ENCODE measurements at regions not wholly inside any gene's neighbourhood (a gene's known extent, or its start where the extent isn't known, plus 50 kb on each side); places are given as distances from the start of the nearest gene placed in this dataset.
"Not testable (repeated sequence)": the region's sequence is repeated elsewhere in the genome, so short reads cannot be mapped to it uniquely, and the experiment has no call there.

DNA sequence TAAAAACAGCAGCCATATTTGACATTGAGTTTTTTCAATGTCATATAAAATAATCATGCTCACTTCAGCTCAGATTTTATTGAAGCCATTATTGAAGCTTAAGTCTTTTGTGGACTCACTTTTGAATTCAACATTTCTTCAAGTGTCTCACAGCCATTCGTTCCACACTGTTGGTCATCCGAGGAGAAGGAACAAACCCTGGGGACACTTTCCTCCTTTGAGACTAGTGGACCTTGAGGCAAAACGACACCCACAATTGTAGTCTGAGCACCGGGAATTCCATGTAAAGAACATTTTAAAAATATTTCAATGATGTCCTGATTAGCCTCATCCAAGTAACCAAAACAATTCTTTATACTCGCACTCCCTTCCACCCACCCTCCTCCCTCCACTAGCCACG lies 174.7 kb downstream of the CD47 start:
- TF ChIP-seq, protein P1, sequence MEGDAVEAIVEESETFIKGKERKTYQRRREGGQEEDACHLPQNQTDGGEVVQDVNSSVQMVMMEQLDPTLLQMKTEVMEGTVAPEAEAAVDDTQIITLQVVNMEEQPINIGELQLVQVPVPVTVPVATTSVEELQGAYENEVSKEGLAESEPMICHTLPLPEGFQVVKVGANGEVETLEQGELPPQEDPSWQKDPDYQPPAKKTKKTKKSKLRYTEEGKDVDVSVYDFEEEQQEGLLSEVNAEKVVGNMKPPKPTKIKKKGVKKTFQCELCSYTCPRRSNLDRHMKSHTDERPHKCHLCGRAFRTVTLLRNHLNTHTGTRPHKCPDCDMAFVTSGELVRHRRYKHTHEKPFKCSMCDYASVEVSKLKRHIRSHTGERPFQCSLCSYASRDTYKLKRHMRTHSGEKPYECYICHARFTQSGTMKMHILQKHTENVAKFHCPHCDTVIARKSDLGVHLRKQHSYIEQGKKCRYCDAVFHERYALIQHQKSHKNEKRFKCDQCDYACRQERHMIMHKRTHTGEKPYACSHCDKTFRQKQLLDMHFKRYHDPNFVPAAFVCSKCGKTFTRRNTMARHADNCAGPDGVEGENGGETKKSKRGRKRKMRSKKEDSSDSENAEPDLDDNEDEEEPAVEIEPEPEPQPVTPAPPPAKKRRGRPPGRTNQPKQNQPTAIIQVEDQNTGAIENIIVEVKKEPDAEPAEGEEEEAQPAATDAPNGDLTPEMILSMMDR (IDR thresholded peaks at IDR 0.05) = no peak
- POLR2A ChIA-PET = no interaction called here
- ATAC-seq (no peak), DNase-seq (no peak)
- H3K9me3 Mint-ChIP-seq = no peaks in the 10 kb centered on the region
- CTCF ChIA-PET = interaction anchor here (0.8 to 1.3 kb wide), 3 partner anchors 12 to 248 kb away, joined by 3 to 5 read pairs (median 3); no protein-coding TSS in a partner anchor
- H3K27me3 Mint-ChIP-seq = peaks cover 15% of the 10 kb centered on the region
- intact Hi-C loops (cut with micrococcal nuclease) = no loop called here
- H3K27ac Mint-ChIP-seq = no peak overlapping the region
- no peaks in the 10 kb centered on the region for H3K36me3 Mint-ChIP-seq (ENCODE audit: low read depth)
- H3K4me3 Mint-ChIP-seq = no peak overlapping the region
- H3K4me1 Mint-ChIP-seq (ENCODE audit: low read depth) = peaks cover 6% of the 10 kb centered on the region

DNA sequence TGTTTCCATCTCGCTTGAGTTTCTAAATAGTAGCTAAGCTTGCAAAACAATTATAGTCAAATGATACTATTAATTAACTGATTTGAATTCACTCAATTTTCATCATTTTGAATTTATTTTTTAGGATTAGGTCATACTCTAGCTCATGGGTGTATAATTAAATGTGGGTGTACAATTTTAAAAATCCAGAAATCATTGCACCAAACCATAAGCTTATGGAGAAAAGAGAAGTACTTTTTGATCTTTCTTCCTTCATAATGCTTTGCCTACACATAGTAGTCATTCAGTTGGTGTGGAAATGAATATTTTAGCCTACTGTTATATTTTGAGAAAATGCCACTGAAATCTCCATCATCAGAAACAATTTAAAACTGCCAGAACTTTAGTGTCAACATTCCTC lies 175.1 kb downstream of the CD47 start:
- H3K4me1 Mint-ChIP-seq (ENCODE audit: low read depth) = peaks cover 11% of the 10 kb centered on the region
- no peak for ATAC-seq
- no peak for DNase-seq
- H3K27me3 Mint-ChIP-seq = peaks cover 15% of the 10 kb centered on the region
- no peaks in the 10 kb centered on the region for H3K9me3 Mint-ChIP-seq
- H3K27ac Mint-ChIP-seq = no peak overlapping the region
- no peak overlapping the region for H3K4me3 Mint-ChIP-seq
- CTCF ChIA-PET = interaction anchor here (0.8 to 1.3 kb wide), 3 partner anchors 12 to 248 kb away, joined by 3 to 5 read pairs (median 3); no protein-coding TSS in a partner anchor
- intact Hi-C loops (cut with micrococcal nuclease) = no loop called here
- POLR2A ChIA-PET = no interaction called here
- TF ChIP-seq, protein P1 (IDR thresholded peaks at IDR 0.05) = no peak
- H3K36me3 Mint-ChIP-seq (ENCODE audit: low read depth) = no peaks in the 10 kb centered on the region

DNA sequence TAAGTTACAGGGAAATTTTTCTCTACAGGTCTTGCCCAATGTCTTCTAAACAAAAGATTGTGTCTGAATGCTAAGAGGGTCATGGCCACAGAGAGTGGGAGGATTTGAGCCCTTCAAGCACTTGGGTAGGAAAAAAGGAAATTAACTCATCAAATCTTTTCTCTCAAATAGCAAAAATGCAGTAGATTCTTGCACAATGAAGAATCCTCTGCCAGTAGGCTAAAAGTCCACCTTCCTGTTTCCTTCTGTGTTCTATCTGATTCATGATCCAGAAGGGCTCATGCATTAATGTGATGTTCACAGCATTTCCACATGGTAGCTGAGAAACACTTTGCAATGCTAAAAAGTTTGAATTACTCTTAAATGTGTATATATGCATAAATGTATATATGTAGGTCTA lies 177.1 kb downstream of the CD47 start:
- CTCF ChIA-PET = no interaction called here
- TF ChIP-seq, protein P1 (IDR thresholded peaks at IDR 0.05) = no peak
- H3K36me3 Mint-ChIP-seq (ENCODE audit: low read depth) = no peaks in the 10 kb centered on the region
- H3K27ac Mint-ChIP-seq = no peak overlapping the region
- DNase-seq (no peak), ATAC-seq (no peak)
- POLR2A ChIA-PET = no interaction called here
- H3K27me3 Mint-ChIP-seq = peaks cover 14% of the 10 kb centered on the region
- H3K9me3 Mint-ChIP-seq = no peaks in the 10 kb centered on the region
- no peak overlapping the region for H3K4me3 Mint-ChIP-seq
- peaks cover 16% of the 10 kb centered on the region for H3K4me1 Mint-ChIP-seq (ENCODE audit: low read depth)
- intact Hi-C loops (cut with micrococcal nuclease) = no loop called here

DNA sequence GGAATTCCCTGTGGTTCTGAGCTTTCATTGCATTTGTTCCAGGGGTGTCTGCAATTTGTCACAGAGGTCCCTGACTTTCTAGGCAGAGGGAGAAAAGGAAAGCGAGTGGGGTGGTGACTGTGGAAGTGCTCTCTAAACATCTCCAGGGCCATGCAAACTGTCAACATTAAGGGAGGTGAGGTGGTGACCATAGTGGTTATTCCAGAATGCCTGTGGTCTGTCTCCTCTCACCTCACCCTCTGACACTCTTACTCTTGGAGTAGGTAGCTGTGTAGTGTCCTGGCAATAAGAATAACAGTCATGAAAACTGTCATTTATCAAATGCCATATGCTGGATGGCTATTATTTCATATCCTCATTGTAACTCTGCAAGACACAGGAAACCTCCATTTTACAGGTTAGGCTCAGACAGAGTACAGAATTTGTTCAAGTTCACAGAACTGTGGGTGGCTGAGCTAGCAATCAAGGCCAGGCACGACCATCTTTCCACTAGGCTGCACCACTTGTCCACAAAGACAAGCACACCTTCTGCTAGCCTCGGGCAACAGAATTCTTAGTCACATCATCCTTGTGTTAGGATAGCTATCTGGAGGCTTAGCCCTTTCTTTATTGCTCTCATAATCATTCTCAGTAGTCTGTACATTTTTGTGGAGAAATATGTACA lies 179.4 kb downstream of the CD47 start:
- H3K27ac Mint-ChIP-seq = no peak overlapping the region
- DNase-seq = peak; percentile 13
- ChIA-PET POLR2A (interaction anchor here (0.6 kb wide), 1 partner anchor 1531 kb away, joined by 4 read pairs; no protein-coding TSS in a partner anchor), CTCF (interaction anchor here (1.0 to 3.8 kb wide), 3 partner anchors 8 to 16 kb away, joined by 3 to 20 read pairs (median 3); no protein-coding TSS in a partner anchor)
- intact Hi-C loops (cut with micrococcal nuclease) = no loop called here
- peaks cover 16% of the 10 kb centered on the region for H3K4me1 Mint-ChIP-seq (ENCODE audit: low read depth)
- H3K4me3 Mint-ChIP-seq = no peak overlapping the region
- peaks cover 7% of the 10 kb centered on the region for H3K27me3 Mint-ChIP-seq
- H3K36me3 Mint-ChIP-seq (ENCODE audit: low read depth) = no peaks in the 10 kb centered on the region
- H3K9me3 Mint-ChIP-seq = no peaks in the 10 kb centered on the region
- peak; percentile 14 for ATAC-seq
- TF ChIP-seq, protein P1 (IDR thresholded peaks at IDR 0.05) = no peak

DNA sequence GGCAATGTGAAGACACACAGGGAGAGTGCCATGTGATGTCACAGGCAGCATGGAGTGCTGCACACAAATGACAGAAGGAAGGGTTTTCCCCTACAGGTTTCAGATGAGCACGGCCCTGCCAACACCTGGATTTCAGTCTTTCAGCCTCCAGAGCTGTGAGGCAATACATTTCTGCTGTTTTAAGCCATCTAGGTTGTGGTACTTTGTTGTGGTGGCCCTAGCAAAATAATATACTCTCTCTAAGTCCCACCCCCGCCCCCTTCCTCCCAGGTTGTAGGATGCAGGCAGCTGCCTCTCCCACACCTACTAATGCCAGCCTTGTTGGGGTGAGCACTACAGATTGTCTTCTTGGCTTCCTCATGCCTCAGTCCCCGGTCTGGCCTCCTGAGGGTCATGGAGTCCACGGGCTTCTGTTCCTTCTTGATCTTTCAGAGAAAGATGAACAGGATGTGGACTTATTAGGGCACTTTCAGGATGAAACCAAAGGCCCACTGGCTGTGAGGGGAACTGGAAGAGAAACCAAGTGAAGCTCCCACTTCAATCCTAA lies 180.0 kb downstream of the CD47 start:
- Mint-ChIP-seq H3K27me3 (peaks cover 3% of the 10 kb centered on the region), H3K27ac (no peak overlapping the region), H3K4me3 (no peak overlapping the region), H3K36me3 (ENCODE audit: low read depth) (no peaks in the 10 kb centered on the region), H3K9me3 (no peaks in the 10 kb centered on the region), H3K4me1 (ENCODE audit: low read depth) (peaks cover 16% of the 10 kb centered on the region)
- DNase-seq = peak; percentile 70
- ATAC-seq = peak; percentile 91
- TF ChIP-seq, protein P1 (IDR thresholded peaks at IDR 0.05) = no peak
- intact Hi-C loops (cut with micrococcal nuclease) = no loop called here
- CTCF ChIA-PET = interaction anchor here (1.0 to 3.8 kb wide), 3 partner anchors 8 to 16 kb away, joined by 3 to 20 read pairs (median 3); no protein-coding TSS in a partner anchor
- POLR2A ChIA-PET = interaction anchor here (0.6 kb wide), 1 partner anchor 1532 kb away, joined by 4 read pairs; no protein-coding TSS in a partner anchor

DNA sequence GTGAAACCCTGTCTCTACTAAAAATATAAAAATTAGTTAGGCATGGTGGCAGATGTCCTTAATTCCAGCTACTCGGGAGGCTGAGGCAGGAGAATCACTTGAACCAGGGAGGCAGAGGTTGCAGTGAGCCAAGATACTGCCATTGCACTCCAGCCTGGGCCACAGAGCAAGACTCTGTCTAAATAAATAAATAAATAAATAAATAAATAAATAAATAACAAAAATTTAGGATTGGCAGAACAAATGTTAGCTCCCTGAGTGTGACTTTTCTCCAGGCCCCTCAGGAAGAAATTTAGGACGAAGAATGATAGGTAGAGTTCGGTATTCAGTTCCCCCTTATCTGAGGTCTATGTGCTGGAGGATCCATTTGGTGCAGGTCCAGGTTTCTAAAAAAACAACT lies 181.2 kb downstream of the CD47 start:
- DNase-seq; intact Hi-C loops (cut with micrococcal nuclease); H3K4me3 Mint-ChIP-seq; H3K27ac Mint-ChIP-seq; H3K27me3 Mint-ChIP-seq; H3K36me3 Mint-ChIP-seq (ENCODE audit: low read depth); H3K9me3 Mint-ChIP-seq; ATAC-seq; POLR2A ChIA-PET: not testable (repeated sequence)
- CTCF ChIA-PET = interaction anchor here (0.9 to 3.8 kb wide), 3 partner anchors 10 to 90 kb away, joined by 3 to 20 read pairs (median 4); no protein-coding TSS in a partner anchor
- peaks cover 16% of the 10 kb centered on the region for H3K4me1 Mint-ChIP-seq (ENCODE audit: low read depth)
